WTC11 (cell line): ENCODE measurements at regions not wholly inside any gene's neighbourhood (a gene's known extent, or its start where the extent isn't known, plus 50 kb on each side); places are given as distances from the start of the nearest gene placed in this dataset.

Experiments used
- ATAC-seq: fragments of 200-7000 bp; cut with Tn5 transposase; 2 replicates; pipeline ENCODE4 v1.10.0; 2021; ENCODE audit warnings: mild to moderate bottlenecking, moderate library complexity
- CTCF ChIA-PET: fragments of 300-600 bp; sonication (Branson Sonifier 250); formaldehyde crosslinking; loops from one replicate; lab custom pipeline; 2021; ENCODE audit warnings: antibody characterized with exemption; lab: Charles Lee
- POLR2A ChIA-PET: fragments of 350-600 bp; sonication (Branson Sonifier 250); formaldehyde crosslinking; loops from one replicate; lab custom pipeline; 2021; ENCODE audit warnings: antibody characterized with exemption; lab: Charles Lee
- DNase-seq: peaks from one replicate; pipeline ENCODE4 v3.0.0; 2021; ENCODE audit warnings: low spot score
- H3K27ac Mint-ChIP-seq: 2 replicates; pipeline ENCODE4 v1.8.0; 2021; ENCODE audit warnings: mixed read lengths
- H3K27me3 Mint-ChIP-seq: 2 replicates; pipeline ENCODE4 v1.8.0; 2021; ENCODE audit warnings: low read depth, mild to moderate bottlenecking, moderate library complexity, mixed read lengths
- H3K36me3 Mint-ChIP-seq: 2 replicates; pipeline ENCODE4 v1.8.0; 2021; ENCODE audit warnings: mixed read lengths
- H3K4me1 Mint-ChIP-seq: 2 replicates; pipeline ENCODE4 v1.8.0; 2022; ENCODE audit warnings: mixed read lengths
- H3K4me3 Mint-ChIP-seq: 2 replicates; pipeline ENCODE4 v1.8.0; 2021; ENCODE audit warnings: mild to moderate bottlenecking, moderate library complexity, mixed read lengths
- H3K9me3 Mint-ChIP-seq: 2 replicates; pipeline ENCODE4 v1.8.0; 2021; ENCODE audit warnings: mixed read lengths
- AR ChIP-seq: fragments of 250-450 bp; sonication (Bioruptor Pico); IDR thresholded peaks from 2 replicates; pipeline ENCODE4 v1.9.0; 2021; ENCODE audit warnings: mild to moderate bottlenecking
- CDX4 ChIP-seq: fragments of 250-450 bp; sonication (Bioruptor Pico); IDR thresholded peaks from 2 replicates; pipeline ENCODE4 v1.9.0; 2021; ENCODE audit warnings: moderate library complexity, mild to moderate bottlenecking, inconsistent platforms, borderline replicate concordance
- CTCF ChIP-seq: fragments of 200-600 bp; IDR thresholded peaks from 2 replicates; pipeline ENCODE4 v1.8.0; 2022; ENCODE audit warnings: antibody characterized with exemption
- E2F4 ChIP-seq: sonication (generic); formaldehyde crosslinking; IDR thresholded peaks from 2 replicates; pipeline ENCODE4 v1.8.1; 2022; ENCODE audit warnings: low read depth, mild to moderate bottlenecking, moderate library complexity, missing genetic modification reagents, borderline replicate concordance
- ELF4 ChIP-seq: sonication (generic); formaldehyde crosslinking; IDR thresholded peaks from 2 replicates; pipeline ENCODE4 v1.8.1; 2022; ENCODE audit warnings: low read depth, mild to moderate bottlenecking, moderate library complexity, missing genetic modification reagents
- EMX1 ChIP-seq: fragments of 250-450 bp; sonication (Bioruptor Pico); IDR thresholded peaks from 2 replicates; pipeline ENCODE4 v1.8.0; 2021; ENCODE audit warnings: mild to moderate bottlenecking
- FOXK1 ChIP-seq: sonication (generic); formaldehyde crosslinking; IDR thresholded peaks from 2 replicates; pipeline ENCODE4 v1.8.0; 2022; ENCODE audit warnings: mild to moderate bottlenecking, moderate library complexity, missing genetic modification reagents
- FOXP4 ChIP-seq: sonication (generic); formaldehyde crosslinking; IDR thresholded peaks from 2 replicates; pipeline ENCODE4 v1.8.0; 2022; ENCODE audit warnings: mild to moderate bottlenecking, missing genetic modification reagents
- GRHL2 ChIP-seq: fragments of 250-450 bp; sonication (Bioruptor Pico); IDR thresholded peaks from 2 replicates; pipeline ENCODE4 v1.8.0; 2022; ENCODE audit warnings: mild to moderate bottlenecking, moderate library complexity; ENCODE audit not compliant: insufficient replicate concordance, severe bottlenecking
- JUN ChIP-seq: sonication (generic); formaldehyde crosslinking; IDR thresholded peaks from 2 replicates; pipeline ENCODE4 v1.8.0; 2023; ENCODE audit warnings: mild to moderate bottlenecking, missing genetic modification reagents
- MAX ChIP-seq: sonication (generic); formaldehyde crosslinking; IDR thresholded peaks from 2 replicates; pipeline ENCODE4 v1.8.0; 2022; ENCODE audit warnings: mild to moderate bottlenecking, missing genetic modification reagents
- MXD4 ChIP-seq: fragments of 250-450 bp; sonication (Bioruptor Pico); IDR thresholded peaks from 2 replicates; pipeline ENCODE4 v1.8.0; 2021; ENCODE audit warnings: mild to moderate bottlenecking, moderate library complexity, borderline replicate concordance
- PREB ChIP-seq: sonication (generic); formaldehyde crosslinking; IDR thresholded peaks from 2 replicates; pipeline ENCODE4 v1.8.1; 2022; ENCODE audit warnings: mild to moderate bottlenecking, missing genetic modification reagents, moderate library complexity, borderline replicate concordance
- PRRX2 ChIP-seq: fragments of 250-450 bp; sonication (Bioruptor Pico); IDR thresholded peaks from 2 replicates; pipeline ENCODE4 v1.8.0; 2021; ENCODE audit warnings: mild to moderate bottlenecking
- TEAD1 ChIP-seq: sonication (generic); formaldehyde crosslinking; IDR thresholded peaks from 2 replicates; pipeline ENCODE4 v1.8.0; 2022; ENCODE audit warnings: mild to moderate bottlenecking, missing genetic modification reagents
- USF1 ChIP-seq: sonication (generic); formaldehyde crosslinking; IDR thresholded peaks from 2 replicates; pipeline ENCODE4 v1.8.0; 2022; ENCODE audit warnings: mild to moderate bottlenecking, missing genetic modification reagents
- ZBTB21 ChIP-seq: sonication (generic); formaldehyde crosslinking; IDR thresholded peaks from 2 replicates; pipeline ENCODE4 v1.8.1; 2023; ENCODE audit warnings: mild to moderate bottlenecking, missing genetic modification reagents, borderline replicate concordance
- ZNF219 ChIP-seq: sonication (generic); formaldehyde crosslinking; IDR thresholded peaks from 2 replicates; pipeline ENCODE4 v1.8.0; 2023; ENCODE audit warnings: missing genetic modification reagents, mild to moderate bottlenecking, borderline replicate concordance
- ZNF317 ChIP-seq: sonication (generic); formaldehyde crosslinking; IDR thresholded peaks from 2 replicates; pipeline ENCODE4 v1.8.1; 2023; ENCODE audit warnings: low read depth, mild to moderate bottlenecking, moderate library complexity, missing genetic modification reagents, borderline replicate concordance
- ZSCAN18 ChIP-seq: fragments of 250-450 bp; sonication (Bioruptor Pico); IDR thresholded peaks from 2 replicates; pipeline ENCODE4 v2.1.2; 2022; ENCODE audit warnings: mild to moderate bottlenecking, moderate library complexity

- no peaks in the 10 kb centered on the region; the same call in 1 of the 2 replicates for H3K27me3 Mint-ChIP-seq
- H3K27ac Mint-ChIP-seq, result no peak overlapping the region
- ATAC-seq, result no peak
- CTCF ChIA-PET, result interaction anchor here (0.5 kb wide), 1 partner anchor 412 kb away, joined by 3 read pairs; no protein-coding TSS in a partner anchor
- peaks cover 25% of the 10 kb centered on the region for H3K9me3 Mint-ChIP-seq
- TF ChIP-seq CTCF (no peak), ZNF219 (CRISPR knock-in tag) (no peak), GRHL2 (CRISPR knock-in tag) (no peak), ZBTB21 (CRISPR knock-in tag) (no peak), AR (no peak), FOXK1 (CRISPR knock-in tag) (no peak), ELF4 (no peak), ZNF317 (CRISPR knock-in tag) (no peak), PRRX2 (CRISPR knock-in tag) (no peak), EMX1 (no peak), E2F4 (CRISPR knock-in tag) (no peak), FOXP4 (CRISPR knock-in tag) (no peak), USF1 (CRISPR knock-in tag) (no peak), MXD4 (CRISPR knock-in tag) (no peak), CDX4 (no peak), ZSCAN18 (CRISPR knock-in tag) (no peak), JUN (no peak), TEAD1 (no peak), PREB (CRISPR knock-in tag) (no peak), MAX (CRISPR knock-in tag) (no peak)
- TF ChIP-seq, all 79 proteins: peak for 0
- H3K4me3 Mint-ChIP-seq, result no peak overlapping the region
- peaks cover 3% of the 10 kb centered on the region; the same call in 1 of the 2 replicates for H3K4me1 Mint-ChIP-seq
- POLR2A ChIA-PET, result no interaction called here
- no peak for DNase-seq
- H3K36me3 Mint-ChIP-seq, result peaks cover 38% of the 10 kb centered on the region
These were observed 454.4 kb upstream of the ADGRL4 start for GRCh38 chr1:79460773-79461436.
